Stimulated activated CD4-positive, alpha-beta T cell treated with anti-CD3 and anti-CD28 coated beads, Interleukin-15, amount 100 ng/mL, for 48 hours (primary cell): ENCODE measurements at regions not wholly inside any gene's neighbourhood (a gene's known extent, or its start where the extent isn't known, plus 50 kb on each side); places are given as distances from the start of the nearest gene placed in this dataset.
"Not testable (repeated sequence)": the region's sequence is repeated elsewhere in the genome, so short reads cannot be mapped to it uniquely, and the experiment has no call there.

Source experiments
- DNase-seq, 2 donors: peaks; one replicate each; pipeline ENCODE4 v3.0.0-alpha.2; 2020; ENCODE audit warnings: low read depth in 2 of 2

DNA sequence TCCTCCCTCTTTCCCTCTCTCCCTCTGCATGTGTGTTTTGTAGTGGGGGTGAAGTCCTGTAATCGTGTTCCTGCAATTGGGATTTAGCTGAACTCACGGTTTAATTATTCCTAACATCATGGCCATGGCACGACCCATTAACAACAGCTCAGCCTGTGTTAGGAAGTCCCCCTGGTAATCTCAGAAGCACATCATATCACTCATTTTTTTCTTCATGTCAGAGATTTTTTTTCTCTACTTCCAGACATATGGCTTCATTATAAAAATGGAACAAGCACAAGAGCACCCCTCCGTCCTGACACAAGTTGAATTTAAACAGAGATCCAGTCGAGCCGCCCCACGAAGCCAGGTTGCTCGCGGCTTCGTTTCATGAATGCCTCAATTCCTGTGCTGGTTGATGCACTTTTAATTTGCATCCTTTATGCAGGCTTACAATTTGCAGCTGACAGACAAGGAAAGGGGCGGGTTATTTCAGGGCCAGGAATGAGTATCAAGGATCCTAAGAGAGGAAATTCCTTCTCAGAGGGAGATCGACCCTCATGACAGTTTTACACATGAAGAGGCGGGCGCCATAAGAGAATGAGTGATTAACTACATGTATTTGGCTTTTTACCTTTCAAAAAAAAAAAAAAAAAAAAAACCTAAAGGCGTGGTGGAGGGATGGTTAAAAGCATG is 192.9 kb downstream of the MAF start:
- no peak for DNase-seq

DNA sequence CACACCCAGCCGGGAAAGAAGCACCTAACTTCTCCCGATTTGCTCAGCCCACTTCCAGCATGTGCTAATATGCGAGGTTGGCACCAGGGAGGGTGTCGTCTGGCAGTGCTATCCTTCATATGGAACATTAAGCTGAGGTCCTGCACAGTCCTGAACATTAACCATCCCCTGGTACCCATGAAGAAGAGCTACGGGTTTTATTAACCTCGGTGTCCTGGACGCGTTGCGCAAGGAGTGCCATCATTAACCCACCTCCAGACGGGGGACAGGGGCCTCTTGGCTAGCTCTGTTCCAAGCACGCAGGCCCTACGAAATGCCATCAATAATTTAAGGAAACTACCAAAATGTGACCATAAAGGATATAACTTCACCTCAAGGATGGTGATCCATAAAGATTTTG is 193.5 kb downstream of the MAF start:
- DNase-seq = no peak

GRCh38 chr16:79404571-79404970 is 196.0 kb downstream of the MAF start:
- DNase-seq = no peak

GRCh38 chr16:79403534-79403933 is 197.0 kb downstream of the MAF start:
- no peak for DNase-seq

DNA sequence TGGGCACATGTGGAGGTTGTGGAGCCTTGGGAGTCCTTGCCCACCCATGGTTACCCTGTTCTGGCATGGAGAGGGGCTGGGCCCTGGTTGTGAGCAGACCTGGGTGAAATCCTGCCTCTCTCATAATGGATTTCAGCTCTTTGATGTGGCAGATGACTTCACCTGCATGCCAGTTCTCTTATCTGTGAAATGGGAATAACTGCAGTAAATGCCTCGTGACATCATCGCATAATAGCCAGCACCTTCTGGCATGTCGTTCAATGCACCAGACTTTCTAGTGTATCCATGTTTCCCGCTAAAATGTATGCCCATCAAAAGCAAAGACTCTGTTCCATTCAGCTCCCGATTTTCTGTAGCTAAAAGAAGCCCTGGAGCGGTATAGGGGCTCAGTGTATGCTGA is 197.6 kb downstream of the MAF start:
- no peak for DNase-seq

- DNase-seq = no peak
These were observed 198.2 kb downstream of the MAF start for GRCh38 chr16:79402356-79402755.

- DNase-seq = no peak
These were observed 198.8 kb downstream of the MAF start for GRCh38 chr16:79401782-79402181.

DNA sequence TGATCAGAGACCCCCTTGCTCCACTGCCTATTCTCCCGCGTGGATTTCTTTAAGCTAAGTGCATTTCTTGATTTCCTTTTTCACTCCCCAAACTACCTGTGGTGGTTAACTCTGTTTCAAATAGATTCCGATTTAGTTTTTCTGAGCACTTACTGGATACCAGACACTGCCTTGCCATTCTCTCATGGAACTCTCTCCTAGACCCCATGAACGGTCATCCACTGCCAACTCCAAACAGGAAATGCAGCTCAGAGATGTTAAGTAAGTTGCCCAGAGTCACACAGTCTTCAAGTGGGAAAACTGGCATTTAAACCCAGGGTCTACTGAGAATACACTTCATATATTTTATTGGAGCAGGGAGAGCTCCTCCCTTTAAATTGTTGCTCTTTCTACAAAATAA is 199.4 kb downstream of the MAF start:
- DNase-seq = no peak

DNA sequence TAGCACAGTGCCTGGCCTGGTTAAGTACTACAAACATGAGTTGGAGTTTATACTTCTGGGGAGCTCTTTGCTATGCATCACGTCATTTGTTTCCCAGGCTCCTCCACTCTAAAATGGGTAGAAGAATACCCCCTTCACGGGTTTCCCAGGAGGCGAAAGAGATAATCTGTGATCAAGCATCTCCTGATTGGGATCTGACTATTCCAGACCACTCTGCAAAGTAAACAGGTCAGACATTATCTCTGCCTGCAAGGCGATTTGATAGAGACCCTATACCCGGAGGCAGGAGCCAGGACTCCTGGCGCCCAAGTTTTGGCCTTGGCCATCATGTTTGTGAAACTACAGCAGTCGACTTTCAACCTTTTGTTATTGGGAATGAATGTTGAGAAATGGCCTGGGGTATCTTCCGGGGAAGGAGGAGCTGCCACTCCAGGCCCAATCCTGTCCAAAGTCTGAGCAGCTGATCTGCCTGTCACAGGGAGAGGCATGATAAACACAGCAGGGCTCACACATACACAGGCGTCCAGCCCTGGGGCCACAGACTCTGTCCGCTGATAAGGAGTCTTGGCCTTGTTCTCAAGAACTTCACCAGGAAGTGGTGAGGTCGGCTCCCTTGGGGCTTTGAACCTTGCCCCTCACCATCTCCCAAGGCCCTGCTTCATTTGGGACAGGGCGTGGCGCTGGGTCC is 199.9 kb downstream of the MAF start:
- DNase-seq = no peak

- DNase-seq = no peak
These were observed 204.9 kb downstream of the MAF start for GRCh38 chr16:79395591-79395990.

DNA sequence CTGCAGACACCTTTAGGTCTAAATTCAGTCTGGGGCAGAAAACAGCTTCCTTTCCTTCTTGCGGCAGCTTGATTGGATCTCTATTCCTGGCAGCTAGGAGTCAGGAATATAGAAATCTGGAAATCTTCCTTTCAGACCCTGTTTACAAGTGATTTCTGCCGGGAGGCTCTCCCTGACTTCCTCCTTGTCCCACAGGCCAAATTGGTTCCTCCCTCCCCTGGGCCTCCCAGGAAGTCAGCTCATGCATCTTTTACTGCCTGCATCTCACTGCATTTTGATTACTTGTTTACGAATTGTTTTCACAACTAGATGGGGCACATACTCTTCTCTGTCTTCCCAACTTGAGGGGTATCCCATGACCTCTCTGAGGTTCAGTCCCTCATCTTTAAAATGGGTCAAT is 206.3 kb downstream of the MAF start:
- no peak for DNase-seq

DNA sequence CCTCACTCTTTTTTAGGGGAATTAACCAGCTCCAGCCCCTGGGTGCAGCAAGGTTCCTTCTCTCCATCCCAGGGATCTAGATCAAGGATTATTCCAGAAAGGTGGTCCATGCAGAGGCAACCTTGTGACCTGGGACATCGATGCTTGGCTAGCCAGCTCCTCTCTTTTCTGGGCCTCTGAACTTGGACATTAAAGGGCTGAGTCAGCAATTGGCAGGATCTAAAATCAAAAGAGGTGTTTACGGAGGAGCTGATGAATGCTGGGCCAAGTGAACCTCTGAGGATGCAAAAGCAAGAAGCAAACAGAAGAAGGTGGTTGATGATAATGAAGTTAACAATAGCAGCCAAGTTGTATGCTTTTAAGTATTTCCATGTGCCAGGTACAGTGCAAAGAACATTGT is 207.0 kb downstream of the MAF start:
- DNase-seq = no peak

DNA sequence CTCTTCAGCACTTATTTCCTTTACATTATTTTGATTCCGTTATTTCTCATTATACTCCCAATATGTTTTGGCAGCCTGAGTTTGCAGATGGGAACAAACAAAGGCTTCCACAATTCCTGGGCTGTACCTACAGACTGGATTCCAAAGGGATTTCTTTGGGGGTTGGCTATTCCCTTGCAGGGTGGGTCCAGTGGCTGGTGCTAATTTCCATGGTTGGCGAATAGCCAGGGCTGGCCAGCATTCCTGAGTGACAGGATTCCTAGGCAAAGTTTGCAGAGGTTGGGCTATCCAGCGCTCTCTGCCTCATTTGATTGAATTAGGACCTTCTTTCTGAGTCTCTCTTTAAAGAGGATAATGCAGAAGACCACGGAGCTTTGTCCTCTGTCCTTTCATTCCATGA is 207.4 kb downstream of the MAF start:
- DNase-seq = no peak

- no peak for DNase-seq
These were observed 208.5 kb downstream of the MAF start for GRCh38 chr16:79392081-79392480.

- DNase-seq = no peak
These were observed 209.1 kb downstream of the MAF start for GRCh38 chr16:79391395-79391794.

GRCh38 chr16:79390481-79391051 is 210.0 kb downstream of the MAF start:
- DNase-seq = no peak

DNA sequence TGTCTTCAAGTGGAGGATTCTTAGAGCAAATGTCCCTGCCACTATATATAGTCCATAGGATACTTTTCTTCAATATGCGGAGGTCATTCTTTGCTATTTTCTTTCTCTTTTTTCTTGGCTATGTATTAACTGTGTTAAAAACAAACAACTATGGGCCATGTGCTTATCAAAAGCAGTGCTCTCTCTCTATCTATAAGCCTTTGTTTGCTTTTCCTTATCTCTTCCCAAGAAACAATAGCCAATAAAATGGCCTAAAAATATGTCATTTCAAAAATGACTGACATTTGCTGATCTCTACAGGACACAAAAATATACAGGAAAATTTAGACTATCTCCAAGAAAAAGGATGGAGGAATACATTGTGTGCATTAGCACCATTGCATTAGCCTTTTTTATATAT is 212.1 kb downstream of the MAF start:
- DNase-seq = no peak

- DNase-seq = no peak
These were observed 214.2 kb downstream of the MAF start for GRCh38 chr16:79386299-79386698.

GRCh38 chr16:79381603-79382042 is 218.9 kb downstream of the MAF start:
- no peak for DNase-seq

- no peak for DNase-seq
These were observed 219.4 kb downstream of the MAF start for GRCh38 chr16:79380995-79381602.

GRCh38 chr16:79379095-79379494 is 221.4 kb downstream of the MAF start:
- no peak for DNase-seq

GRCh38 chr16:79377082-79377481 is 223.5 kb downstream of the MAF start:
- DNase-seq = not testable (repeated sequence)

- DNase-seq = no peak
These were observed 225.2 kb downstream of the MAF start for GRCh38 chr16:79375351-79375750.
